ENCODE measurements at regions not wholly inside any gene's neighbourhood (a gene's known extent, or its start where the extent isn't known, plus 50 kb on each side); places are given as distances from the start of the nearest gene placed in this dataset.

DNA sequence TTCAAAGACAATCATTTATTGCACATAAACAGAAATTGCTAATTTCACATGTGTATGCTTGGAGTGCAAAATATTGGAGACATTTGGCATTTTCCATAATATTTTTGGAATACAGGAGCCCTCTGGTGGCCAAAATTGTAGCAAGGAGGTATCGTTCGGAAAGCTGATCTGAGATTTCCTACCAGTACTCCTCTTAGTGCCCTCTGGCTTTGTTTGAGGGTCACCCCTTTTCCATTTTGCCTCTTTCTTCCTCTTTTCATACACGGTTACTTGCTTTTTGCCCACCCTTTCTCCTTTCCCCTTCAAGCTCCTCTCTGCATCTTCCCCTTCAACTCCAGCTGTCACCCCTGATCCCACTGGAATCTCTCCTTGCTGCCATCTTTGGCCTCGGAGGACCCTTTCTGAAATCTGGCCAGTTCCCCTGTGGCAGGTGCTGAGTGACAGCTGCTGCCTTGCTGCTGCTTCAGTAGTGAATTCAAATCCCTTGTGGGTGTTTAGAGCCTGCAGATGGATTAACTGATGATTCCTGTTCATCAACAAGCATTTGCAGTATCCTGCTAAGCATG lies 164.6 kb upstream of the PARP11 start:
- TF ChIP-seq CTCF (IDR thresholded peaks at IDR 0.05) (peak; percentile 56 to 91 (median 86)), POLR2A (IDR thresholded peaks at IDR 0.05) (no peak)
